CD4-positive, alpha-beta T cell (primary cell): ENCODE measurements at regions not wholly inside any gene's neighbourhood (a gene's known extent, or its start where the extent isn't known, plus 50 kb on each side); places are given as distances from the start of the nearest gene placed in this dataset.

Experiments
- ATAC-seq: fragments of 200-7000 bp; cut with Tn5 transposase; one replicate; pipeline ENCODE4 v1.10.0; 2022; ENCODE audit warnings: mild to moderate bottlenecking; ENCODE audit not compliant: poor library complexity
- CTCF ChIA-PET: fragments of 350-600 bp; sonication (Branson Sonifier 250); formaldehyde crosslinking; loops from one replicate; lab custom pipeline; 2021; ENCODE audit warnings: antibody characterized with exemption, inconsistent platforms; lab: Charles Lee
- POLR2A ChIA-PET: fragments of 350-600 bp; sonication (Branson Sonifier 250); formaldehyde crosslinking; loops from one replicate; lab custom pipeline; 2021; ENCODE audit warnings: antibody characterized with exemption, inconsistent platforms; lab: Charles Lee
- DNase-seq, 14 experiments: peaks; one replicate each; pipeline ENCODE4 v3.0.0-alpha.2; 2013 to 2020; ENCODE audit warnings: mixed read lengths in 2 of 14
- H3K27ac ChIP-seq, 2 donors: one replicate each; pipeline versions ENCODE4 v1.5.1 to v1.7.0; 2013; ENCODE audit warnings: low read length in 2 of 2, low read depth in 1 of 2, mild to moderate bottlenecking in 1 of 2
- H3K27me3 ChIP-seq, 2 experiments: 1 replicate in 1 of 2; 2 replicates in 1 of 2; pipeline versions ENCODE4 v1.6.1 to v1.7.0; 2013; ENCODE audit warnings: low read length in 2 of 2, control low read depth in 1 of 2, mild to moderate bottlenecking in 1 of 2, moderate library complexity in 1 of 2; ENCODE audit not compliant: insufficient read depth in 2 of 2, control insufficient read depth in 1 of 2
- H3K36me3 ChIP-seq: one replicate; pipeline ENCODE4 v1.6.1; 2013; ENCODE audit warnings: low read length, control low read depth; ENCODE audit not compliant: insufficient read depth
- H3K4me1 ChIP-seq: one replicate; pipeline ENCODE4 v1.6.1; 2013; ENCODE audit warnings: low read length, control low read depth; ENCODE audit not compliant: insufficient read depth
- H3K4me3 ChIP-seq: one replicate; pipeline ENCODE4 v1.5.1; 2013; ENCODE audit warnings: mild to moderate bottlenecking, low read length, moderate library complexity
- H3K9me3 ChIP-seq, 2 experiments: 1 replicate in 1 of 2; 2 replicates in 1 of 2; pipeline versions ENCODE4 v1.6.1 to v1.7.0; 2013; ENCODE audit warnings: low read length in 2 of 2, mild to moderate bottlenecking in 2 of 2, control low read depth in 1 of 2, moderate library complexity in 1 of 2; ENCODE audit not compliant: control insufficient read depth in 1 of 2, insufficient read depth in 1 of 2
- H3K27ac Mint-ChIP-seq: one replicate; pipeline ENCODE4 v1.8.0; 2020; ENCODE audit warnings: mixed read lengths
- H3K27me3 Mint-ChIP-seq: one replicate; pipeline ENCODE4 v1.8.0; 2021; ENCODE audit warnings: mixed read lengths
- H3K36me3 Mint-ChIP-seq: one replicate; pipeline ENCODE4 v1.8.0; 2021; ENCODE audit warnings: low read depth, mixed read lengths
- H3K4me1 Mint-ChIP-seq: one replicate; pipeline ENCODE4 v1.8.0; 2021; ENCODE audit warnings: low read depth, mixed read lengths
- H3K4me3 Mint-ChIP-seq: one replicate; pipeline ENCODE4 v1.8.0; 2020; ENCODE audit warnings: mild to moderate bottlenecking, mixed read lengths
- H3K9me3 Mint-ChIP-seq: one replicate; pipeline ENCODE4 v1.8.0; 2020; ENCODE audit warnings: mixed read lengths
- CTCF ChIP-seq: fragments of 200-600 bp; IDR thresholded peaks from one replicate; pipeline ENCODE4 v1.8.0; 2022; ENCODE audit warnings: antibody characterized with exemption, mild to moderate bottlenecking
- intact Hi-C, 2 experiments: fragments of 100-400 bp; cut with DNase I in 1 of 2; cut with micrococcal nuclease in 1 of 2; formaldehyde crosslinking; loops; one replicate each; pipeline versions ENCODE4 v1.15.1 to v1.9.0; 2023 to 2025; cut with DNase I, micrococcal nuclease

DNA sequence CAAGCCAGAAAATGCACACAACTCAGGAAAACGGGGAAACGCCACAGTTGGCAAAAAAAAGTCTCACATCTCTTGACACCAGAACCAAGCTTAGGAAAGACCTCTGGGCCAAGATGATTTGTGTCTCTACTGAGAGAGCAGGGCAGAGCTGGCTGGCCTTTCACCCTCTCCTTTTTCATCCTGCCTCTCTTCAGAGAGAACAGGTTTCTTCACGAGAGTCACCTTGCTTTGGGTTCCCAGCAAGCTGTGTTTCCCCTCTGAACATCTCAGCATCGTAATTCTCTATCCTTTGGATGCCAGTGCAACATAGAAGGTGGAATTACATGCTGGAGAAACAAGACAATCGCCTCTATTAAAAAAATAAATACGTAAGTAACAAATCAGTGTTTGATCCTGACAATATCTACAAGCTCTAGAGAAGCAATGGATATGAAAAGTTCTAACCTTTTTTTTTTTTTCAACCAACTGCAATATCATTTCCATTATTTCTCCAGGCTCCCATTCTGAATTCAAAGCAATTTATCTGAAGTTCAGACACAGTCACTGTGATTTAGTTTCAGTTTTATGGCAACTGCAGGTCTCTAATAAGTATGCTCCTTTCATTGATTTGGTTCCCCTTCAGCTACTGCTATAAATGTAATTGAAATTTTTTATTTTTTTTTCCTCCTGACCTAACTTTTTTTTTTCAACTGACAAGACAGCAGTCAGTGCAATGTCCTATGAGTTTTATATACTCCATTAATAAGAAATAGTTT lies 708.6 kb downstream of the DTWD2 start:
- Histone ChIP-seq H3K4me3 (no peak overlapping the region), H3K9me3 (peaks cover 0 to 10% of the 10 kb centered on the region in 2 experiments), H3K4me1 (no peaks in the 10 kb centered on the region), H3K27ac (no peak overlapping the region), H3K27me3 (no peaks in the 10 kb centered on the region), H3K36me3 (no peaks in the 10 kb centered on the region)
- CTCF ChIA-PET = no interaction called here
- DNase-seq = no peak
- TF ChIP-seq CTCF = no peak
- POLR2A ChIA-PET = no interaction called here
- no peaks in the 10 kb centered on the region for H3K27me3 Mint-ChIP-seq
- no peaks in the 10 kb centered on the region for H3K36me3 Mint-ChIP-seq
- no peaks in the 10 kb centered on the region for H3K4me1 Mint-ChIP-seq
- no peak overlapping the region for H3K27ac Mint-ChIP-seq
- H3K4me3 Mint-ChIP-seq = no peak overlapping the region
- ATAC-seq = no peak
- intact Hi-C loops = no loop called here
- H3K9me3 Mint-ChIP-seq = peaks cover 15% of the 10 kb centered on the region

- Mint-ChIP-seq H3K27ac (no peak overlapping the region), H3K36me3 (no peaks in the 10 kb centered on the region), H3K4me3 (no peak overlapping the region), H3K27me3 (no peaks in the 10 kb centered on the region), H3K4me1 (no peaks in the 10 kb centered on the region), H3K9me3 (peaks cover 10% of the 10 kb centered on the region)
- H3K4me3 ChIP-seq = no peak overlapping the region
- ChIA-PET CTCF (no interaction called here), POLR2A (no interaction called here)
- DNase-seq = no peak
- TF ChIP-seq CTCF = no peak
- intact Hi-C loops = no loop called here
- H3K9me3 ChIP-seq = no peaks in the 10 kb centered on the region
- H3K27ac ChIP-seq = no peak overlapping the region
- no peaks in the 10 kb centered on the region for H3K36me3 ChIP-seq
- H3K27me3 ChIP-seq = no peaks in the 10 kb centered on the region
- no peaks in the 10 kb centered on the region for H3K4me1 ChIP-seq
- no peak for ATAC-seq
These were observed 717.8 kb downstream of the DTWD2 start for GRCh38 chr5:118270526-118270925.

- DNase-seq (no peak), ATAC-seq (no peak)
- Histone ChIP-seq H3K27ac (no peak overlapping the region), H3K4me3 (no peak overlapping the region), H3K4me1 (no peaks in the 10 kb centered on the region), H3K27me3 (no peaks in the 10 kb centered on the region), H3K9me3 (peaks cover 0 to 4% of the 10 kb centered on the region in 2 experiments), H3K36me3 (no peaks in the 10 kb centered on the region)
- H3K9me3 Mint-ChIP-seq = peaks cover 5% of the 10 kb centered on the region
- ChIA-PET POLR2A (no interaction called here), CTCF (no interaction called here)
- H3K4me3 Mint-ChIP-seq = no peak overlapping the region
- no peaks in the 10 kb centered on the region for H3K4me1 Mint-ChIP-seq
- no peaks in the 10 kb centered on the region for H3K36me3 Mint-ChIP-seq
- H3K27me3 Mint-ChIP-seq = no peaks in the 10 kb centered on the region
- intact Hi-C loops = no loop called here
- TF ChIP-seq CTCF = no peak
- no peak overlapping the region for H3K27ac Mint-ChIP-seq
These were observed 730.1 kb downstream of the DTWD2 start for GRCh38 chr5:118258223-118258622.
